Trophoblast cell (in vitro differentiated cells and primary cell): ENCODE measurements at regions not wholly inside any gene's neighbourhood (a gene's known extent, or its start where the extent isn't known, plus 50 kb on each side); places are given as distances from the start of the nearest gene placed in this dataset.

ENCODE experiments used
- DNase-seq, 2 donors: peaks; one replicate each; pipeline ENCODE4 v3.0.0-alpha.2; 2016
- H2AFZ ChIP-seq: 2 replicates; pipeline ENCODE4 v1.6.1; 2013; ENCODE audit warnings: low read length, moderate library complexity, mild to moderate bottlenecking; ENCODE audit not compliant: insufficient read depth, poor library complexity
- H2AK5ac ChIP-seq: 2 replicates; pipeline ENCODE4 v1.6.1; 2013; ENCODE audit warnings: mild to moderate bottlenecking, low read length
- H2BK120ac ChIP-seq: 2 replicates; pipeline ENCODE4 v1.6.1; 2013; ENCODE audit warnings: low read length, mild to moderate bottlenecking, moderate library complexity; ENCODE audit not compliant: insufficient read depth, poor library complexity
- H2BK12ac ChIP-seq: 2 replicates; pipeline ENCODE4 v1.6.1; 2013; ENCODE audit warnings: mild to moderate bottlenecking, low read length, moderate library complexity
- H2BK5ac ChIP-seq: 2 replicates; pipeline ENCODE4 v1.6.1; 2013; ENCODE audit warnings: low read length, low read depth, moderate library complexity, mild to moderate bottlenecking; ENCODE audit not compliant: poor library complexity
- H3K14ac ChIP-seq: 2 replicates; pipeline ENCODE4 v1.6.1; 2013; ENCODE audit warnings: mild to moderate bottlenecking, low read length
- H3K18ac ChIP-seq: 2 replicates; pipeline ENCODE4 v1.6.1; 2013; ENCODE audit warnings: mild to moderate bottlenecking, low read length
- H3K23ac ChIP-seq: 2 replicates; pipeline ENCODE4 v1.6.1; 2013; ENCODE audit warnings: low read length
- H3K27ac ChIP-seq: 2 replicates; pipeline ENCODE4 v1.5.1; 2013; ENCODE audit warnings: low read depth, mild to moderate bottlenecking, inconsistent platforms, low read length, moderate library complexity
- H3K27me3 ChIP-seq: 2 replicates; pipeline ENCODE4 v1.6.1; 2013; ENCODE audit warnings: inconsistent platforms, mild to moderate bottlenecking, low read length, moderate library complexity; ENCODE audit not compliant: insufficient read depth
- H3K36me3 ChIP-seq, 2 experiments: 1 replicate in 1 of 2; 2 replicates in 1 of 2; pipeline ENCODE4 v1.6.1; 2013; ENCODE audit warnings: low read length in 2 of 2, mild to moderate bottlenecking in 2 of 2, moderate library complexity in 1 of 2; ENCODE audit not compliant: insufficient read depth in 2 of 2, control insufficient read depth in 1 of 2
- H3K4ac ChIP-seq: 2 replicates; pipeline ENCODE4 v1.6.1; 2013; ENCODE audit warnings: low read depth, mild to moderate bottlenecking, low read length, moderate library complexity
- H3K4me1 ChIP-seq, 2 experiments: 1 replicate in 1 of 2; 2 replicates in 1 of 2; pipeline ENCODE4 v1.6.1; 2013; ENCODE audit warnings: low read length in 2 of 2, mild to moderate bottlenecking in 2 of 2, moderate library complexity in 1 of 2; ENCODE audit not compliant: insufficient read depth in 2 of 2, control insufficient read depth in 1 of 2
- H3K4me2 ChIP-seq: 2 replicates; pipeline ENCODE4 v1.6.1; 2013; ENCODE audit warnings: inconsistent platforms, mild to moderate bottlenecking, low read length, moderate library complexity
- H3K4me3 ChIP-seq: 2 replicates; pipeline ENCODE4 v1.5.1; 2013; ENCODE audit warnings: mild to moderate bottlenecking, low read depth, low read length, inconsistent platforms
- H3K79me1 ChIP-seq: one replicate; pipeline ENCODE4 v1.6.1; 2013; ENCODE audit warnings: low read length
- H3K79me2 ChIP-seq: 2 replicates; pipeline ENCODE4 v1.6.1; 2013; ENCODE audit warnings: low read length, mild to moderate bottlenecking; ENCODE audit not compliant: control insufficient read depth, insufficient read depth, poor library complexity
- H3K9ac ChIP-seq: 2 replicates; pipeline ENCODE4 v1.6.1; 2013; ENCODE audit warnings: mild to moderate bottlenecking, low read length
- H3K9me3 ChIP-seq: 2 replicates; pipeline ENCODE4 v1.6.1; 2013; ENCODE audit warnings: low read depth, mild to moderate bottlenecking, control low read depth, inconsistent platforms, low read length; ENCODE audit not compliant: insufficient read depth
- H4K12ac ChIP-seq: 2 replicates; pipeline ENCODE4 v1.6.1; 2013; ENCODE audit warnings: low read depth, mild to moderate bottlenecking, low read length, moderate library complexity
- H4K8ac ChIP-seq: 2 replicates; pipeline ENCODE4 v1.6.1; 2013; ENCODE audit warnings: low read depth, mild to moderate bottlenecking, low read length, moderate library complexity
- H4K91ac ChIP-seq: one replicate; pipeline ENCODE4 v1.6.1; 2013; ENCODE audit warnings: low read depth, mild to moderate bottlenecking, low read length, moderate library complexity
- WGBS: extraction: QIAGEN DNeasy Blood & Tissue Kit; methylation state at CpG from one replicate; pipeline ENCODE4 v1.1.7; 2013; ENCODE audit warnings: missing lambda C conversion rate; ENCODE audit not compliant: insufficient read length, insufficient coverage; ENCODE audit errors: extremely low coverage; 5-methylcytosine and 5-hydroxymethylcytosine counted together

DNA sequence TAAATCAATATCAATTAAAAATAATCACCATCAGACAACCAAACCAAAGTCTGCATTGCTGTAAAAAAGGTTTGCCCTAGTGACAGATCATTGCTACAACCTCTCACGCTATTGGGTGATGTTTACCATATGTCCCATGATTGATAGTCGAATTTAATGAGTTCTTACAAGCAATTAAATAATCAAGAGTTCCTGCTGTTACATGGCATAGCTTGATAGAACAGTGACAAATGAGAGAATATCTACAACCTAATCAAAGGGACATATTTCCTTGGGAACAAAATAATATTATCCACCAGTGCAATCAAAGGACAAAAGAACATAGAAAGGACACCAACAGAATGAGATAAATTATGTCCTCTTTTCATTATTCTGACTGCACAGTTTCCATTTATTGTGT is 387.4 kb downstream of the ETV1 start:
- Histone ChIP-seq H3K79me2 (no peaks in the 10 kb centered on the region), H3K27me3 (no peaks in the 10 kb centered on the region), H3K79me1 (no peaks in the 10 kb centered on the region), H3K9ac (no peak overlapping the region), H4K12ac (no peak overlapping the region), H3K9me3 (no peaks in the 10 kb centered on the region), H3K14ac (no peak overlapping the region), H3K27ac (no peak overlapping the region), H4K8ac (no peak overlapping the region), H2BK120ac (no peak overlapping the region), H2BK5ac (no peak overlapping the region), H2AK5ac (no peak overlapping the region), H3K23ac (no peak overlapping the region), H2AFZ (no peak overlapping the region), H3K4ac (no peak overlapping the region), H3K4me2 (no peak overlapping the region), H3K36me3 (no peaks in the 10 kb centered on the region), H4K91ac (no peak overlapping the region), H2BK12ac (no peak overlapping the region), H3K4me1 (no peaks in the 10 kb centered on the region), H3K4me3 (no peak overlapping the region), H3K18ac (no peak overlapping the region)
- no CpG with 5 or more reads among the region's 2 CpGs for WGBS
- DNase-seq: no peak

DNA sequence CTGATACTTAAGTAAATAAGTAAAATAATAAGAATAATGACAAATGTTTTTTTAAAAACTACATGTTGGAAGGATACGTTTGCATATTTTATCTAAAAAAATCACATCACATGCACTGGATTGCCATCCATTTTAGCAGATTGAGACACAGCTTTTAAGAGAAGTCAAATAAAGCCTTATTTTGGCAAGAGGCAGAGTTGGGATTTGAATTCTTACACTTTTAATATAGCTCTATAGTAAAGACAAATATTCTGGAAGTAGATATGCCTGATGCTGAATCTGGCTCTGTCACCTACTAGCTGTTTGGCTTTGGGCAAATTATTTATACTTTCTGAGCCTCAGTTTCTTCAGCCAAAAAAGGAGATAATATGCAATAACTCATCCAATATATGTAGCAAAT is 386.4 kb downstream of the ETV1 start:
- Histone ChIP-seq H2AK5ac (no peak overlapping the region), H3K9me3 (peaks cover 6% of the 10 kb centered on the region), H2BK12ac (no peak overlapping the region), H3K27me3 (no peaks in the 10 kb centered on the region), H3K23ac (no peak overlapping the region), H3K9ac (no peak overlapping the region), H3K4me3 (no peak overlapping the region), H3K14ac (no peak overlapping the region), H4K91ac (no peak overlapping the region), H2AFZ (no peak overlapping the region), H3K4ac (no peak overlapping the region), H2BK120ac (no peak overlapping the region), H3K4me2 (no peak overlapping the region), H4K12ac (no peak overlapping the region), H3K4me1 (no peaks in the 10 kb centered on the region), H4K8ac (no peak overlapping the region), H3K18ac (no peak overlapping the region), H3K36me3 (no peaks in the 10 kb centered on the region), H2BK5ac (no peak overlapping the region), H3K79me1 (no peaks in the 10 kb centered on the region), H3K79me2 (no peaks in the 10 kb centered on the region), H3K27ac (no peak overlapping the region)
- no CpG with 5 or more reads among the region's 1 CpG for WGBS
- DNase-seq: no peak

DNA sequence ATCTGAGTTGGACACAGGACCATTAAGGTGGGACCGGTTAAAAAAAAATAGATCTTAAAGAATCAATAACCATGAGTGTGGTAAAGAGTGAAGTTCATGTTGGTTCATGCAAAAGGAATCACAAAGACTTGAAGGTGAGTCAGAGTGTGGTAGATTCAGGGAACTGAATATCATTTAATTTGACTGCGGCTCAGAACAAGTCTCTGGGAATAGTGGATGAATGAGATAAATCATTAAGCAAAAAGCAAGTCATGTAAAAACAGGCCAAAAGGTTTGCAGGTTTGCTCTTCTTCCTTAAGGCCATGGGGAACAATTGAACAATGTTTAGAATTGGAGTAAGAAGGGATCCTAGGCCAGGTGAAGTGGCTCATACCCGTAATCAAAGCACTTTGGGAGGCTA is 385.8 kb downstream of the ETV1 start:
- no peak overlapping the region for H3K18ac ChIP-seq
- H3K27me3 ChIP-seq: no peaks in the 10 kb centered on the region
- no peaks in the 10 kb centered on the region for H3K79me1 ChIP-seq
- H4K8ac ChIP-seq: no peak overlapping the region
- H3K4me3 ChIP-seq: no peak overlapping the region
- H4K91ac ChIP-seq: no peak overlapping the region
- no peaks in the 10 kb centered on the region for H3K36me3 ChIP-seq
- H2BK12ac ChIP-seq: no peak overlapping the region
- no peaks in the 10 kb centered on the region for H3K4me1 ChIP-seq
- H3K14ac ChIP-seq: no peak overlapping the region
- H4K12ac ChIP-seq: no peak overlapping the region
- H2BK5ac ChIP-seq: no peak overlapping the region
- no peak overlapping the region for H3K23ac ChIP-seq
- no peaks in the 10 kb centered on the region for H3K79me2 ChIP-seq
- H2AFZ ChIP-seq: no peak overlapping the region
- no peak overlapping the region for H2AK5ac ChIP-seq
- H3K9me3 ChIP-seq: peaks cover 6% of the 10 kb centered on the region
- no CpG with 5 or more reads among the region's 3 CpGs for WGBS
- H3K27ac ChIP-seq: no peak overlapping the region
- no peak overlapping the region for H2BK120ac ChIP-seq
- no peak overlapping the region for H3K4me2 ChIP-seq
- no peak overlapping the region for H3K4ac ChIP-seq
- no peak for DNase-seq
- no peak overlapping the region for H3K9ac ChIP-seq

DNA sequence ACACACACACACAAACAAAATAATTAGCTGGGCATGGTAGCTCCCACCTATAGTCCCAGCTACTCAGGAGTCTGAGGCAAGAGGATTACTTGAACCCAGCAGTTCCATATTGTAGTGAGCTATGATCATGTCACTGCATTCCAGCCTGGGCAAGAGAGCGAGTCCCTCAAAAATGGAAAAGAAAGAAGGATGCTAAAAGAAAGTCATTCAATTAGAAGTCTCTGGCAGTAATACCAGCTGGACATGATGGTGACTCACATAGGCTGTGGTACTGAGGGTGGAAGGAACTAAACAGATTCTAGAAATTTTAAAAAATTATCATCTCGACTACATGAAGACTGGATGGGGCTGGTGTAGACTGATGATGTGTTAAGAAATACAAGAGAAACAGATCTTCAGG is 385.3 kb downstream of the ETV1 start:
- no peak overlapping the region for H2AK5ac ChIP-seq
- no peak for DNase-seq
- H2BK5ac ChIP-seq: no peak overlapping the region
- peaks cover 6% of the 10 kb centered on the region for H3K9me3 ChIP-seq
- no peak overlapping the region for H3K4me2 ChIP-seq
- H3K27ac ChIP-seq: no peak overlapping the region
- H3K18ac ChIP-seq: no peak overlapping the region
- no CpG with 5 or more reads among the region's 2 CpGs for WGBS
- H3K4me3 ChIP-seq: no peak overlapping the region
- H3K14ac ChIP-seq: no peak overlapping the region
- no peak overlapping the region for H3K9ac ChIP-seq
- H3K79me2 ChIP-seq: no peaks in the 10 kb centered on the region
- H4K91ac ChIP-seq: no peak overlapping the region
- no peak overlapping the region for H3K4ac ChIP-seq
- no peaks in the 10 kb centered on the region for H3K36me3 ChIP-seq
- no peak overlapping the region for H2AFZ ChIP-seq
- no peak overlapping the region for H2BK12ac ChIP-seq
- H2BK120ac ChIP-seq: no peak overlapping the region
- H3K79me1 ChIP-seq: no peaks in the 10 kb centered on the region
- H3K27me3 ChIP-seq: no peaks in the 10 kb centered on the region
- H3K23ac ChIP-seq: no peak overlapping the region
- no peak overlapping the region for H4K8ac ChIP-seq
- H4K12ac ChIP-seq: no peak overlapping the region
- H3K4me1 ChIP-seq: no peaks in the 10 kb centered on the region

DNA sequence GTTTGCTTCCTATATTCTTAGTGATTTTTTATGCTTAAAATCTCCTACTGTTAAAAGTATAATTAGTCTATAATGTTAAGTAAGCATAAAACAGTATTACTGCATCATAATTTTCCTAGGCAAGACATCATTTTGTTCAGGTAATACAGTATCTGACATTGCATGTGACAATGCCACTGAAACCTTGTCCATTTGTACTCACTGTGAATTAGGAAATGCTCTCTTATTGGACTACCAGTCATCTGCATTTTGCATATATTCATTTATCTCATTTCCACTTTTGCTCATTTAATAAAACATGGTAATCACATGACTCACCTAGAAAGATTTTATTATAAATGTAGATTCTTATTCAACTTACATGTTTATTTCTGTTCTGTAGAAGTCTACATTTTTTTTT is 379.1 kb downstream of the ETV1 start:
- H3K14ac ChIP-seq: no peak overlapping the region
- no peak overlapping the region for H3K4me2 ChIP-seq
- no peak overlapping the region for H2AFZ ChIP-seq
- no peak overlapping the region for H2AK5ac ChIP-seq
- H3K36me3 ChIP-seq: no peaks in the 10 kb centered on the region
- H3K9me3 ChIP-seq: peaks cover 6% of the 10 kb centered on the region
- no peak overlapping the region for H3K4ac ChIP-seq
- H3K23ac ChIP-seq: no peak overlapping the region
- H3K18ac ChIP-seq: no peak overlapping the region
- H3K27ac ChIP-seq: no peak overlapping the region
- no peak for DNase-seq
- no peaks in the 10 kb centered on the region for H3K4me1 ChIP-seq
- no peak overlapping the region for H2BK12ac ChIP-seq
- H2BK120ac ChIP-seq: no peak overlapping the region
- H3K9ac ChIP-seq: no peak overlapping the region
- no peaks in the 10 kb centered on the region for H3K79me2 ChIP-seq
- no peaks in the 10 kb centered on the region for H3K27me3 ChIP-seq
- no peak overlapping the region for H3K4me3 ChIP-seq
- no peaks in the 10 kb centered on the region for H3K79me1 ChIP-seq
- no peak overlapping the region for H4K8ac ChIP-seq
- H4K91ac ChIP-seq: no peak overlapping the region
- no peak overlapping the region for H4K12ac ChIP-seq
- no peak overlapping the region for H2BK5ac ChIP-seq
